GM12875 (cell line): ENCODE measurements at regions not wholly inside any gene's neighbourhood (a gene's known extent, or its start where the extent isn't known, plus 50 kb on each side); places are given as distances from the start of the nearest gene placed in this dataset.
"Not testable (repeated sequence)": the region's sequence is repeated elsewhere in the genome, so short reads cannot be mapped to it uniquely, and the experiment has no call there.

Source experiments
- H3K4me3 ChIP-seq: one replicate; pipeline ENCODE4 v1.5.1; 2011; ENCODE audit warnings: low read depth, low read length, control low read depth
- TF ChIP-seq, protein P1 (sequence below): IDR thresholded peaks from 2 replicates; pipeline ENCODE4 v1.5.1; 2011; ENCODE audit warnings: low read depth, mild to moderate bottlenecking, control low read depth, inconsistent platforms, low read length, moderate library complexity, borderline replicate concordance; ENCODE audit not compliant: insufficient read depth

DNA sequence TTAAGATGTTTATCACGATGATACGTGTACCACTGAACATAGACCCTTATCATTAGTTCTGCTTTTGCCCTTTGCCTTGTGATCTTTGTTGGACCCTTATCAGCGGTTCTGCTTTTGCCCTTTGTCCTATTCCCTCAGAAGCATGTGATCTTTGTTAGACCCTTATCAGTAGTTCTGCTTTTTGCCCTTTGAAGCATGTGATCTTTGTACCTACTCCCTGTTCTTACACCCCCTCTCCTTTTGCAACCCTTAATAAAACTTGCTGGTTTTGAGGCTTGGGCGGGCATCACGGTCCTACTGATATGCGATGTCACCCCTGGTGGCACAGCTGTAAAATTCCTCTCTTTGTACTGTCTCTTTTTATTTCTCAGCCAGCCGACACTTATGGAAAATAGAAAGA is 117.0 kb downstream of the SDHAF3 start:
- H3K4me3 ChIP-seq, result not testable (repeated sequence)

DNA sequence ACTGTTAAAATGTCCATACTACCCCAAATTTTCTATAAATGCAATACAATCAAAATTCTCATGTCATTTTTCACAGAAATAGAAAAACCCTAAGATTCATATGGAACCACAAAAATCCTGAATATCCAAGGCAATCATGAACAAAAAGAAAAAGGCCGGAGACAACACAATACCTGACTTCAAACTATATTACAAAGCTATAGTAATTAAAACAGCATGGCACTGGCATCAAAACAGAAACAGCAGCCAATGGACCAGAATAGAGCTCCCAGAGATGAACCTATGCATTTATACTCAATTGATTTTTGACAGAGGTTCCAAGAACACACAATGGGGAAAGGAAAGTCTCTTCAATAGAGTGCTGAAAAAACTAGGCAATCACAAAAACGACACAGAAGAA is 128.8 kb downstream of the SDHAF3 start:
- H3K4me3 ChIP-seq, result no peak overlapping the region
- TF ChIP-seq, protein P1, sequence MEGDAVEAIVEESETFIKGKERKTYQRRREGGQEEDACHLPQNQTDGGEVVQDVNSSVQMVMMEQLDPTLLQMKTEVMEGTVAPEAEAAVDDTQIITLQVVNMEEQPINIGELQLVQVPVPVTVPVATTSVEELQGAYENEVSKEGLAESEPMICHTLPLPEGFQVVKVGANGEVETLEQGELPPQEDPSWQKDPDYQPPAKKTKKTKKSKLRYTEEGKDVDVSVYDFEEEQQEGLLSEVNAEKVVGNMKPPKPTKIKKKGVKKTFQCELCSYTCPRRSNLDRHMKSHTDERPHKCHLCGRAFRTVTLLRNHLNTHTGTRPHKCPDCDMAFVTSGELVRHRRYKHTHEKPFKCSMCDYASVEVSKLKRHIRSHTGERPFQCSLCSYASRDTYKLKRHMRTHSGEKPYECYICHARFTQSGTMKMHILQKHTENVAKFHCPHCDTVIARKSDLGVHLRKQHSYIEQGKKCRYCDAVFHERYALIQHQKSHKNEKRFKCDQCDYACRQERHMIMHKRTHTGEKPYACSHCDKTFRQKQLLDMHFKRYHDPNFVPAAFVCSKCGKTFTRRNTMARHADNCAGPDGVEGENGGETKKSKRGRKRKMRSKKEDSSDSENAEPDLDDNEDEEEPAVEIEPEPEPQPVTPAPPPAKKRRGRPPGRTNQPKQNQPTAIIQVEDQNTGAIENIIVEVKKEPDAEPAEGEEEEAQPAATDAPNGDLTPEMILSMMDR, result no peak

DNA sequence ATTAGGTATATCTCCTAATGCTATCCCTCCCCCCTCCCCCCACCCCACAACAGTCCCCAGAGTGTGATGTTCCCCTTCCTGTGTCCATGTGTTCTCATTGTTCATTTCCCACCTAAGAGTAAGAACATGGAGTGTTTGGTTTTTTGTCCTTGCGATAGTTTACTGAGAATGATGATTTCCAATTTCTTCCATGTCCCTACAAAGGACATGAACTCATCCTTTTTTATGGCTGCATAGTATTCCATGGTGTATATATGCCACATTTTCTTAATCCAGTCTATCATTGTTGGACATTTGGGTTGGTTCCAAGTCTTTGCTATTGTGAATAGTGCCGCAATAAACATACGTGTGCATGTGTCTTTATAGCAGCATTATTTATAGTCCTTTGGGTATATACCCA is 140.7 kb downstream of the SDHAF3 start:
- H3K4me3 ChIP-seq, result not testable (repeated sequence)

GRCh38 chr7:97269741-97270140 is 152.2 kb downstream of the SDHAF3 start:
- TF ChIP-seq, protein P1, result no peak
- H3K4me3 ChIP-seq, result no peak overlapping the region

GRCh38 chr7:97270280-97270679 is 152.8 kb downstream of the SDHAF3 start:
- H3K4me3 ChIP-seq, result no peak overlapping the region
- TF ChIP-seq, protein P1, result no peak

- TF ChIP-seq, protein P1, result no peak
- H3K4me3 ChIP-seq, result no peak overlapping the region
Measured at GRCh38 chr7:97271619-97272018, 154.1 kb downstream of the SDHAF3 start.

GRCh38 chr7:97272237-97272975 is 154.9 kb downstream of the SDHAF3 start:
- H3K4me3 ChIP-seq, result no peak overlapping the region
- TF ChIP-seq, protein P1, result no peak

DNA sequence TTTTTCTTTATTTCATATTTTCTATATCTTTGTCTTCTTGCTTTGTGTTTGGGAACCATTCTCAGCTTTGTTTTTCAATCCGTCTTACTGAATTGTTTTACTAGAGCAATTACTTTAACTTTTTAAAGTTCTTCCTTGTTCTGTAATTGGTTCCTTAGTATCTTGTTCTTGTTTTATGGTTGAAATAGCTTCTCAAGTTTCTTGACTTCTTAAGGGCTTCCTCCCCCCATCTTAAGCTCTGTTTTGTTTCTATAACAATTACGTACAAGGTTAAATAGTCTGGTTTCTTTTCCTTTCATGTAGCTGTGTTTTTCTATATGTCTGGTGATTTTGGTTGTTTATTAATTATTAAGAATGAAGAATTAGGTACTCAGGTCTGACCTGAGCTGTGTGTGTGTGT is 158.0 kb downstream of the SDHAF3 start:
- no peak overlapping the region for H3K4me3 ChIP-seq
- TF ChIP-seq, protein P1, result no peak
